Right lobe of liver (tissue), 6 donors: ENCODE measurements at regions not wholly inside any gene's neighbourhood (a gene's known extent, or its start where the extent isn't known, plus 50 kb on each side); places are given as distances from the start of the nearest gene placed in this dataset.

Experiments
- ATAC-seq, 4 donors: fragments of 200-7000 bp; cut with Tn5 transposase; one replicate each; pipeline ENCODE4 v1.9.1; 2020; ENCODE audit warnings: mild to moderate bottlenecking in 4 of 4, moderate library complexity in 4 of 4
- DNase-seq, 3 donors: peaks; one replicate each; pipeline ENCODE4 v3.0.0-alpha.2; 2020
- H3K27ac ChIP-seq, 3 donors: fragments of 200-600 bp; one replicate each; pipeline ENCODE4 v1.8.0; 2022
- H3K27me3 ChIP-seq, 2 donors: fragments of 200-600 bp; one replicate each; pipeline ENCODE4 v1.8.0; 2022
- H3K36me3 ChIP-seq, 4 donors: fragments of 200-600 bp; sonication (generic) in 1 of 4; one replicate each; pipeline versions ENCODE4 v1.5.1 to v1.8.0; 2017 to 2022; ENCODE audit warnings: control low read depth in 1 of 4
- H3K4me1 ChIP-seq, 4 donors: fragments of 200-600 bp; sonication (generic) in 1 of 4; one replicate each; pipeline versions ENCODE4 v1.5.1 to v1.8.0; 2017 to 2022; ENCODE audit warnings: control low read depth in 1 of 4
- H3K4me3 ChIP-seq, 3 donors: fragments of 200-600 bp; one replicate each; pipeline ENCODE4 v1.8.0; 2022
- H3K9me3 ChIP-seq, 4 donors: fragments of 200-600 bp; sonication (generic) in 1 of 4; one replicate each; pipeline versions ENCODE4 v1.5.1 to v1.8.0; 2017 to 2022; ENCODE audit warnings: control low read depth in 1 of 4
- POLR2A ChIP-seq: fragments of 450-650 bp; IDR thresholded peaks from one replicate; pipeline ENCODE4 v1.6.1; 2017; ENCODE audit warnings: antibody characterized with exemption, mild to moderate bottlenecking
- WGBS: methylation state at CpG from one replicate; pipeline ENCODE4 v1.1.6; 2018; ENCODE audit warnings: low coverage, low lambda C conversion rate; ENCODE audit not compliant: insufficient coverage; ENCODE audit errors: missing lambda C conversion rate; 5-methylcytosine and 5-hydroxymethylcytosine counted together
- intact Hi-C, 2 donors: fragments of 100-400 bp; cut with DNase I; formaldehyde crosslinking; loops; one replicate each; pipeline versions ENCODE4 v1.11.2 to v1.14.1; 2022
- TF ChIP-seq, protein P1 (sequence below), 4 donors: fragments of 200-600 bp in 3 of 4; fragments of 450-650 bp in 1 of 4; IDR thresholded peaks; one replicate each; pipeline versions ENCODE4 v1.5.1 to v1.8.0; 2016 to 2022; ENCODE audit warnings: antibody characterized with exemption in 4 of 4, mild to moderate bottlenecking in 2 of 4
- donor health status: DM: no; HTN: yes; CAD: no.
- donor health status: DM: no; HTN: no; CAD: no.
- donor health status: DM: no; HTN: no; CAD: no.
- donor health status: DM: no; HTN: yes; CAD: no.
- donor health status: DM: no; HTN: yes; CAD: no.

DNA sequence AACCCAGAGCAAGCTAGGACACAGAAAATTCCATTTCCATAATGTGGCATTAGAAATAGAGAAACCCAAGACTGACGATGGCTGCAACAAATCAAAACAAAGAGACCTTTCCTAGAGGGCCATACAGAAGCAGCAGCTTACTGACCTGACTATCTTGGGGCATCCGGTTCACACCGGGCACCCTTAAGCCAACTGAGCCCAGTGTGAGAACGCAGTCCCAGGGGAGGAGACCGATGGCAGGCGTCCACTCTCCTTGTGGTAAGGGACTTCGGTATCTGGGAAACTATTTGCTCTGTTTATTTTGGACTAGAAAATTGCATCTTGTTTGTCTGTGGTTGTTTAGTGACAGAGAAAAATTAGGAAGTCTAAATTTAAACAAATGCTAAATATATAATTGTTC is 244.8 kb upstream of the COPS8 start:
- H3K27me3 ChIP-seq: no peaks in the 10 kb centered on the region
- H3K4me1 ChIP-seq: peaks cover 0 to 8% (median 3%) of the 10 kb centered on the region in 4 donors
- no peak for ATAC-seq
- H3K36me3 ChIP-seq: no peaks in the 10 kb centered on the region
- intact Hi-C loops: no loop called here
- TF ChIP-seq, protein P1, sequence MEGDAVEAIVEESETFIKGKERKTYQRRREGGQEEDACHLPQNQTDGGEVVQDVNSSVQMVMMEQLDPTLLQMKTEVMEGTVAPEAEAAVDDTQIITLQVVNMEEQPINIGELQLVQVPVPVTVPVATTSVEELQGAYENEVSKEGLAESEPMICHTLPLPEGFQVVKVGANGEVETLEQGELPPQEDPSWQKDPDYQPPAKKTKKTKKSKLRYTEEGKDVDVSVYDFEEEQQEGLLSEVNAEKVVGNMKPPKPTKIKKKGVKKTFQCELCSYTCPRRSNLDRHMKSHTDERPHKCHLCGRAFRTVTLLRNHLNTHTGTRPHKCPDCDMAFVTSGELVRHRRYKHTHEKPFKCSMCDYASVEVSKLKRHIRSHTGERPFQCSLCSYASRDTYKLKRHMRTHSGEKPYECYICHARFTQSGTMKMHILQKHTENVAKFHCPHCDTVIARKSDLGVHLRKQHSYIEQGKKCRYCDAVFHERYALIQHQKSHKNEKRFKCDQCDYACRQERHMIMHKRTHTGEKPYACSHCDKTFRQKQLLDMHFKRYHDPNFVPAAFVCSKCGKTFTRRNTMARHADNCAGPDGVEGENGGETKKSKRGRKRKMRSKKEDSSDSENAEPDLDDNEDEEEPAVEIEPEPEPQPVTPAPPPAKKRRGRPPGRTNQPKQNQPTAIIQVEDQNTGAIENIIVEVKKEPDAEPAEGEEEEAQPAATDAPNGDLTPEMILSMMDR (IDR thresholded peaks at IDR 0.05): no peak
- TF ChIP-seq POLR2A: no peak
- no peaks in the 10 kb centered on the region for H3K9me3 ChIP-seq
- WGBS: 74% methylated on average over 7 of the region's 7 CpGs
- DNase-seq: no peak
- no peak overlapping the region for H3K27ac ChIP-seq
- H3K4me3 ChIP-seq: no peak overlapping the region

DNA sequence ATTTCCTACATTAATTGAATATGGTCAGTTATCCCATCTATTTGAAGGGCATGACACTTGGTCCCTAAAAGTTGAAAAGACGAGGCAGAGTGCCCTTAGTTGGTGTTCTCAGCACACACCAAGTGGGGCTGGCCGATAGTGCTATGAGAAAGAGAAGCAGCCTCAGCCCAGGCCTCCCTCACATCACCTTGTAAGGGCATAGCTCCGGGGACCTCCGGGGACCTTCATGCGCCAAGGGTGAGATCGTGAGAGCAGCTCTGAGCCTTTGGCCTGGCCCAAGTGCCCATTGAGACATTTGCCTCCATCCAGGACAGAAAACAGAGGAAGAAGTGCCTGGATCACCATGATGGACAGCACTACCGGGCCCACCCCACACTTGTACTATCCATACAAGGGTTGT is 244.3 kb upstream of the COPS8 start:
- Histone ChIP-seq H3K36me3 (no peaks in the 10 kb centered on the region), H3K9me3 (no peaks in the 10 kb centered on the region), H3K4me3 (no peak overlapping the region), H3K4me1 (peaks cover 0 to 2% (median under 1%) of the 10 kb centered on the region in 4 donors), H3K27ac (no peak overlapping the region), H3K27me3 (no peaks in the 10 kb centered on the region)
- DNase-seq (no peak), ATAC-seq (no peak)
- no peak for TF ChIP-seq POLR2A
- TF ChIP-seq, protein P1 (IDR thresholded peaks at IDR 0.05): no peak
- intact Hi-C loops: no loop called here
- 83% methylated on average over 1 of the region's 7 CpGs for WGBS

DNA sequence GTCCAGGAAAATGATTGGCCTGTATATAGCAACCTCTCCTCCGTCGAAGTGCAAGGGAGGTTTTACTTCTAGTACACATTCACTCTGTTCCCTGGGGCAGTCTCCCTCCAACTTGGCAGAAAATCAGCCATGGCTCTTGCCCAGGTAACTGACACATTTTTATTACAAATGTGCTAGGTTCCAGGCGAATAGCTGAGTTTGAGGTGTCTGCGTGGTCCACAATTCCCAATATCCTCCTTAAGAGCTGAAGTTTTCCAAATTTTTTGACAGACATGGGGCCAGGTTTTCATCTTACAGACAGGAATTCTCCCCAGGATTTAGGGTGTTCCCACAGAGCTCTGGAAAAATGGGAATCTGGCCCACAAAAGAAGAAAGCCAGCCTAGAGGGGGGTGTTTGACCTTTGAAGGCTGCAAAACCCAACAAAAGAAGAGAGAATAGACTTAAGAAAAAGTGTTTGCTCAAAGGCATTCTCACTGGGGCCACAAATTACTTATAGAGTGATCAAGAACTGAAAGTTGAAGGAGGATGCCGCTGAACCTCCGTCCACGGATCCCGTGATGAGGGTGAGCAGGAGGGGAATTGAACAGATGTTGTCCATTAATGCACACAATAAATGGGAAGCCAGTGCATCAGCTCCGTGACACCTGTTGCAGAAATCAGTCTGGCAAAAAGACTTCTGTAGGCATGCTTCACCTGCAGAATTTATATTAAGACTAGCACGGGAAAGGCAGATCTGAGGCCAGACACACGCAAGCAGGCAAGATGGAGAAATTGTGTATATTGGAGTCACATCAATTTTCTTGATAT is 242.3 kb upstream of the COPS8 start:
- ATAC-seq: no peak
- no peak for TF ChIP-seq POLR2A
- TF ChIP-seq, protein P1 (IDR thresholded peaks at IDR 0.05): no peak
- intact Hi-C loops: no loop called here

DNA sequence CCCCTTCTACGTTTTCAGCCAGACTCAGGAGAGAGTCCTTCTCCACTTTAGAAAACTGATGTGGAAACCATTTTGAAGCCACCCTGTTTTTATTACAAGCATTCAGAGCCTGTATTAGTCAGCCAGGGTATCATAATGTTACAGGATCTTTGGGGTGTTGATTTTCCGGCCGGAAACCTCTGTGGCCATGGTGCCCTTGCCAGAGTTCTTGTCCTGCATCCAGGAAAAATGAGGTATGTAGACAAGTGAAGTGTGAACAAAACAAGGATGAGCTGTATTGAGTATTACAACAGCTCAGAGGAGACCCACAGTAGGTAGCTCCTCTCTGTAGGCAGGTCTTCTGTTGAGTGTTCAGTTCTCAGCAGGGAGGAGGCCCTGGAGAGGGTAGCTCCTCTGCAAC is 241.0 kb upstream of the COPS8 start:
- WGBS: 88% methylated on average over 3 of the region's 3 CpGs
- no peak for DNase-seq
- intact Hi-C loops: no loop called here
- H3K27me3 ChIP-seq: no peaks in the 10 kb centered on the region
- no peaks in the 10 kb centered on the region for H3K9me3 ChIP-seq
- H3K27ac ChIP-seq: no peak overlapping the region
- no peak for ATAC-seq
- no peaks in the 10 kb centered on the region for H3K36me3 ChIP-seq
- TF ChIP-seq POLR2A: no peak
- TF ChIP-seq, protein P1 (IDR thresholded peaks at IDR 0.05): no peak
- H3K4me3 ChIP-seq: no peak overlapping the region
- no peaks in the 10 kb centered on the region for H3K4me1 ChIP-seq

More for the DNA sequence above, 242.3 kb upstream of the COPS8 start:
- no peaks in the 10 kb centered on the region for H3K27me3 ChIP-seq
- H3K27ac ChIP-seq: no peak overlapping the region
- H3K4me3 ChIP-seq: no peak overlapping the region
- no peaks in the 10 kb centered on the region for H3K9me3 ChIP-seq
- H3K36me3 ChIP-seq: no peaks in the 10 kb centered on the region
- H3K4me1 ChIP-seq: no peaks in the 10 kb centered on the region
- 84% methylated on average over 11 of the region's 11 CpGs for WGBS
- no peak for DNase-seq
